ENCODE measurements at regions not wholly inside any gene's neighbourhood (a gene's known extent, or its start where the extent isn't known, plus 50 kb on each side); places are given as distances from the start of the nearest gene placed in this dataset.

DNA sequence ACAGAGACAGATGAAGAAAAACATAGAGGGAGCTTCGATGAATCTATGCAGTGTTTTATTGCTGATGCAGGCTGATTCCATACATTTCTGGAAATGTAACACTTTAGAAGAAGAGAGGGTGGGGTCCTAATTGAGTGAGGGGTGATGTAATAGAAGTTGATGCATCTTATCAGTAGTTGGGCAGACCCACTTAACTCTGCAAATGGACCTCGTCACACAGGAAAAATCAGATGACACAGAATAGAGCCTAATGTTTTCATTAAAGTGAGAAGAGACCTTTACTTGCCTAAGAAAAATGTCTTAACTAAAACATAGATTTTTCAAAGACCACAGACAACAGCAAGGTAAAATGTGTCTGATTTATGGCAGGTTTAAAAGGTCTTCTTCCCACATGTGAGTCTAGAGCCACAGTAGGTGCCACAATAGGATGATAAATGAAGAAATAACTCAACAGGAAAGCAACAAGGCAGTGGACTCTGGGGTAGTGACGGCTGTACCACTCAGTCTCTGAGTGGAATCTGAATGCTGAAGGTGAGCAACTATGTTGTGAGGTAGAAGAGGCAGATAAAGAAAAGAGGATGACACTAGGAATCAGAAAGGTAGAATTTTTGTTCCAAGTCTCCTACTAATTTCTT, 414.7 kb upstream of the PIK3C3 start:
- dilution Hi-C loops (cut with MboI; ENCODE audit: extremely low pct_ligation_motif_present, low sequenced_read_pairs): no loop called here
- intact Hi-C loops (cut with micrococcal nuclease): no loop called here

DNA sequence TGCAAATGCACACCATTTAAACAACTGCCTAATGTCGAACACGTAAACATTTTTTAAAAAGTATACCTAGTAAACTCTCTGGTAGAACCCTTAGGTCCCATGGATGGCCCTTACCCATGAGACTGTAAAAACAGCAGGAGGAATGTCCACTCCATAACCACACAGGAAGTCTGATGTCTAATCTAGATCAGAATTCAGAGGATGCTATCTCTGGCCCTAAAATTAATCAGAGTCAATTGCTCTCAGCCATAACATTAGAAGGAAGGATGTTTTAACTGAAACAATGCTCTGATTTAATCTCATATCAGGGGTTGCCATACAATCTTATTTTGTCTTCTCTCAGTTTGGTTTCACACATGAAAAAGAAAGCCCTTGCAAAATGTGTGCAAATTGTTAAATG, 416.3 kb upstream of the PIK3C3 start:
- Histone ChIP-seq H3K4me2 (ENCODE audit: insufficient read depth, low read length) (no peak overlapping the region), H3K4me3 (replicated peaks in 1 of 3; ENCODE audit: insufficient read depth in 1 of 3, low read depth in 1 of 3, low read length in 3 of 3) (no peak overlapping the region), H3K27ac (ENCODE audit: insufficient read depth, low read depth, low read length) (no peak overlapping the region), H3K36me3 (ENCODE audit: control insufficient read depth in 2 of 2, extremely low read depth in 1 of 2, insufficient read depth in 2 of 2, low read length in 2 of 2) (no peaks in the 10 kb centered on the region), H4K20me1 (replicated peaks; ENCODE audit: control insufficient read depth, extremely low read depth, insufficient read depth, low read length) (no peaks in the 10 kb centered on the region), H3K4me1 (ENCODE audit: control insufficient read depth, extremely low read depth, insufficient read depth, low read length) (no peaks in the 10 kb centered on the region), H3K27me3 (ENCODE audit: control insufficient read depth in 2 of 2, insufficient read depth in 2 of 2, low read length in 2 of 2) (no peaks in the 10 kb centered on the region), H3K9me3 (replicated peaks; ENCODE audit: control insufficient read depth, insufficient read depth, low read length) (no peaks in the 10 kb centered on the region), H3K9me1 (replicated peaks; ENCODE audit: control insufficient read depth, extremely low read depth, insufficient read depth, low read length) (no peaks in the 10 kb centered on the region), H3K79me2 (ENCODE audit: control insufficient read depth, insufficient read depth, low read length) (no peaks in the 10 kb centered on the region), H2AFZ (ENCODE audit: low read depth, low read length) (no peak overlapping the region), H3K9ac (replicated peaks; ENCODE audit: extremely low read depth, insufficient read depth, low read length) (no peak overlapping the region)
- ChIA-PET CTCF (no interaction called here), POLR2A (no interaction called here)
- BruUV-seq (replicated peaks): no TSS peak
- dilution Hi-C loops (cut with MboI; ENCODE audit: extremely low pct_ligation_motif_present, low sequenced_read_pairs): no loop called here
- intact Hi-C loops (cut with micrococcal nuclease): no loop called here
- FAIRE-seq (no peak), DNase-seq (ENCODE audit: low read depth, low spot score) (no peak)
- TF ChIP-seq GATA2 (IDR thresholded peaks at IDR 0.05; ENCODE audit: insufficient read depth, insufficient read length, low read depth, low read length) (no peak), EZH2 (IDR thresholded peaks at IDR 0.05; ENCODE audit: borderline replicate concordance, low read depth, low read length, severe bottlenecking) (no peak), CTCF (IDR thresholded peaks at IDR 0.05; ENCODE audit: extremely low read depth in 1 of 2, insufficient read depth in 1 of 2, low read depth in 1 of 2, low read length in 2 of 2) (no peak), JUN (IDR thresholded peaks at IDR 0.05; ENCODE audit: borderline replicate concordance, insufficient read depth, insufficient read length, low read depth) (no peak), FOS (IDR thresholded peaks at IDR 0.05; ENCODE audit: borderline replicate concordance, insufficient read depth, low read length) (no peak), MAX (IDR thresholded peaks at IDR 0.05; ENCODE audit: insufficient read depth, insufficient read length) (no peak), POLR2A (IDR thresholded peaks at IDR 0.05; ENCODE audit: low read depth, low read length) (no peak), POLR2AphosphoS5 (IDR thresholded peaks at IDR 0.05; ENCODE audit: insufficient read depth, low read depth, low read length) (no peak), MYC (IDR thresholded peaks at IDR 0.05; ENCODE audit: low read depth, low read length) (no peak)

More for the DNA sequence above, 414.7 kb upstream of the PIK3C3 start:
- Histone ChIP-seq H3K4me2 (ENCODE audit: insufficient read depth, low read length) (no peak overlapping the region), H3K4me1 (ENCODE audit: control insufficient read depth, extremely low read depth, insufficient read depth, low read length) (no peaks in the 10 kb centered on the region), H3K9ac (replicated peaks; ENCODE audit: extremely low read depth, insufficient read depth, low read length) (no peak overlapping the region), H3K36me3 (ENCODE audit: control insufficient read depth in 2 of 2, extremely low read depth in 1 of 2, insufficient read depth in 2 of 2, low read length in 2 of 2) (no peaks in the 10 kb centered on the region), H3K9me3 (replicated peaks; ENCODE audit: control insufficient read depth, insufficient read depth, low read length) (no peaks in the 10 kb centered on the region), H3K9me1 (replicated peaks; ENCODE audit: control insufficient read depth, extremely low read depth, insufficient read depth, low read length) (no peaks in the 10 kb centered on the region), H4K20me1 (replicated peaks; ENCODE audit: control insufficient read depth, extremely low read depth, insufficient read depth, low read length) (no peaks in the 10 kb centered on the region), H2AFZ (ENCODE audit: low read depth, low read length) (no peak overlapping the region), H3K27me3 (ENCODE audit: control insufficient read depth in 2 of 2, insufficient read depth in 2 of 2, low read length in 2 of 2) (no peaks in the 10 kb centered on the region), H3K79me2 (ENCODE audit: control insufficient read depth, insufficient read depth, low read length) (no peaks in the 10 kb centered on the region), H3K4me3 (replicated peaks in 1 of 3; ENCODE audit: insufficient read depth in 1 of 3, low read depth in 1 of 3, low read length in 3 of 3) (no peak overlapping the region), H3K27ac (ENCODE audit: insufficient read depth, low read depth, low read length) (no peak overlapping the region)
- DNase-seq (ENCODE audit: low read depth, low spot score) (no peak), FAIRE-seq (no peak)
- ChIA-PET CTCF (interaction anchor here (1.0 kb wide), 1 partner anchor 14 kb away, joined by 3 read pairs; no protein-coding TSS in a partner anchor), POLR2A (no interaction called here)
- TF ChIP-seq EZH2 (IDR thresholded peaks at IDR 0.05; ENCODE audit: borderline replicate concordance, low read depth, low read length, severe bottlenecking): no peak
- TF ChIP-seq FOS (IDR thresholded peaks at IDR 0.05; ENCODE audit: borderline replicate concordance, insufficient read depth, low read length): no peak
- TF ChIP-seq JUN (IDR thresholded peaks at IDR 0.05; ENCODE audit: borderline replicate concordance, insufficient read depth, insufficient read length, low read depth): no peak
- no TSS peak for BruUV-seq (replicated peaks)

Data from endothelial cell of umbilical vein (primary cell).